Gastrocnemius medialis (tissue), 4 donors: ENCODE measurements at regions not wholly inside any gene's neighbourhood (a gene's known extent, or its start where the extent isn't known, plus 50 kb on each side); places are given as distances from the start of the nearest gene placed in this dataset.

ENCODE experiments used
- ATAC-seq, 2 donors: fragments of 150-250 bp; one replicate each; pipeline ENCODE4 v1.9.1; 2016
- DNase-seq, 2 donors: peaks; one replicate each; pipeline ENCODE4 v3.0.0-alpha.2; 2019
- H3K27ac ChIP-seq, 4 donors: fragments of 200-600 bp; sonication (generic); 1 replicate in 1 of 4; 2 replicates in 3 of 4; pipeline ENCODE4 v1.5.1; 2016 to 2018; ENCODE audit warnings: mild to moderate bottlenecking in 2 of 4, moderate library complexity in 1 of 4
- H3K27me3 ChIP-seq, 3 donors: fragments of 200-600 bp; sonication (generic) in 2 of 3; 1 replicate in 1 of 3; 2 replicates in 2 of 3; pipeline versions ENCODE4 v1.5.1 to v1.6.0; 2016 to 2019; ENCODE audit warnings: mild to moderate bottlenecking in 1 of 3, moderate library complexity in 1 of 3
- H3K36me3 ChIP-seq, 2 donors: fragments of 200-600 bp; sonication (generic) in 1 of 2; one replicate each; pipeline ENCODE4 v1.5.1; 2017 to 2018
- H3K4me1 ChIP-seq, 2 donors: fragments of 200-600 bp; sonication (generic) in 1 of 2; one replicate each; pipeline ENCODE4 v1.5.1; 2016 to 2017; ENCODE audit warnings: mild to moderate bottlenecking in 2 of 2
- H3K4me3 ChIP-seq, 4 donors: fragments of 200-600 bp; sonication (generic) in 3 of 4; 1 replicate in 1 of 4; 2 replicates in 3 of 4; pipeline ENCODE4 v1.5.1; 2016 to 2019; ENCODE audit warnings: mild to moderate bottlenecking in 2 of 4
- H3K9me3 ChIP-seq, 3 donors: fragments of 200-600 bp; sonication (generic) in 2 of 3; 1 replicate in 1 of 3; 2 replicates in 2 of 3; pipeline ENCODE4 v1.5.1; 2016 to 2019
- CTCF ChIP-seq, 5 experiments: fragments of 450-650 bp in 3 of 5; fragments of 200-600 bp in 2 of 5; sonication (generic) in 2 of 5; IDR thresholded peaks in 4 of 5; conservative IDR thresholded peaks in 1 of 5; 1 replicate in 4 of 5; 2 replicates in 1 of 5; pipeline ENCODE4 v1.5.1; 2016 to 2019; ENCODE audit warnings: antibody characterized with exemption in 5 of 5, mild to moderate bottlenecking in 3 of 5, moderate library complexity in 3 of 5
- POLR2A ChIP-seq, 2 donors: fragments of 450-650 bp; IDR thresholded peaks; one replicate each; pipeline ENCODE4 v1.6.1; 2017; ENCODE audit warnings: antibody characterized with exemption in 2 of 2, mild to moderate bottlenecking in 2 of 2, moderate library complexity in 2 of 2
- in situ Hi-C, 4 donors: fragments of 200-750 bp; cut with MboI; loops; one replicate each; pipeline versions ENCODE4 v1.15.0 to v1.8.0; 2017; ENCODE audit warnings: low sequenced_read_pairs in 4 of 4
- intact Hi-C: fragments of 100-400 bp; cut with DNase I; formaldehyde crosslinking; loops from one replicate; pipeline ENCODE4 v1.15.1; 2023; ENCODE audit warnings: low total_unique reads

- in situ Hi-C loops, result no loop called here
- H3K4me1 ChIP-seq, result no peaks in the 10 kb centered on the region
- intact Hi-C loops, result no loop called here
- H3K4me3 ChIP-seq, result no peak overlapping the region
- H3K9me3 ChIP-seq, result no peaks in the 10 kb centered on the region
- TF ChIP-seq CTCF (IDR thresholded peaks at IDR 0.05 in 4 of 5, conservative IDR thresholded peaks at IDR 0.05 in 1 of 5) (no peak), POLR2A (IDR thresholded peaks at IDR 0.05) (no peak)
- no peak overlapping the region for H3K27ac ChIP-seq
- H3K36me3 ChIP-seq, result no peaks in the 10 kb centered on the region
- ATAC-seq, result no peak
- DNase-seq, result no peak
- H3K27me3 ChIP-seq, result no peaks in the 10 kb centered on the region
Measured at GRCh38 chr4:10259976-10260375, 143.4 kb upstream of the WDR1 start.

GRCh38 chr4:10256203-10256602, 139.6 kb upstream of the WDR1 start:
- Histone ChIP-seq H3K4me3 (no peak overlapping the region), H3K27ac (no peak overlapping the region), H3K9me3 (no peaks in the 10 kb centered on the region), H3K36me3 (no peaks in the 10 kb centered on the region), H3K27me3 (no peaks in the 10 kb centered on the region), H3K4me1 (no peaks in the 10 kb centered on the region)
- in situ Hi-C loops (no loop called here), intact Hi-C loops (no loop called here)
- ATAC-seq (no peak), DNase-seq (no peak)
- no peak for TF ChIP-seq CTCF (IDR thresholded peaks at IDR 0.05 in 4 of 5, conservative IDR thresholded peaks at IDR 0.05 in 1 of 5)
- no peak for TF ChIP-seq POLR2A (IDR thresholded peaks at IDR 0.05)

GRCh38 chr4:10253765-10254164, 137.2 kb upstream of the WDR1 start:
- no peak overlapping the region for H3K4me3 ChIP-seq
- DNase-seq (no peak), ATAC-seq (no peak)
- intact Hi-C loops (no loop called here), in situ Hi-C loops (no loop called here)
- H3K36me3 ChIP-seq, result no peaks in the 10 kb centered on the region
- no peak overlapping the region for H3K27ac ChIP-seq
- TF ChIP-seq POLR2A (IDR thresholded peaks at IDR 0.05) (no peak), CTCF (IDR thresholded peaks at IDR 0.05 in 4 of 5, conservative IDR thresholded peaks at IDR 0.05 in 1 of 5) (no peak)
- no peaks in the 10 kb centered on the region for H3K4me1 ChIP-seq
- H3K27me3 ChIP-seq, result no peaks in the 10 kb centered on the region
- no peaks in the 10 kb centered on the region for H3K9me3 ChIP-seq

GRCh38 chr4:10245751-10246150, 129.2 kb upstream of the WDR1 start:
- Histone ChIP-seq H3K4me3 (no peak overlapping the region), H3K4me1 (no peaks in the 10 kb centered on the region), H3K27me3 (no peaks in the 10 kb centered on the region), H3K27ac (no peak overlapping the region), H3K9me3 (no peaks in the 10 kb centered on the region), H3K36me3 (no peaks in the 10 kb centered on the region)
- TF ChIP-seq POLR2A (IDR thresholded peaks at IDR 0.05) (no peak), CTCF (IDR thresholded peaks at IDR 0.05 in 4 of 5, conservative IDR thresholded peaks at IDR 0.05 in 1 of 5) (no peak)
- intact Hi-C loops (no loop called here), in situ Hi-C loops (no loop called here)
- DNase-seq (no peak), ATAC-seq (no peak)

GRCh38 chr4:10243856-10244255, 127.3 kb upstream of the WDR1 start:
- in situ Hi-C loops (no loop called here), intact Hi-C loops (no loop called here)
- no peaks in the 10 kb centered on the region for H3K9me3 ChIP-seq
- no peaks in the 10 kb centered on the region for H3K27me3 ChIP-seq
- no peaks in the 10 kb centered on the region for H3K4me1 ChIP-seq
- no peak overlapping the region for H3K27ac ChIP-seq
- no peaks in the 10 kb centered on the region for H3K36me3 ChIP-seq
- H3K4me3 ChIP-seq, result no peak overlapping the region
- ATAC-seq (no peak), DNase-seq (no peak)
- no peak for TF ChIP-seq POLR2A (IDR thresholded peaks at IDR 0.05)
- TF ChIP-seq CTCF (IDR thresholded peaks at IDR 0.05 in 4 of 5, conservative IDR thresholded peaks at IDR 0.05 in 1 of 5), result no peak
